Lung (tissue), 11 donors: ENCODE measurements at regions not wholly inside any gene's neighbourhood (a gene's known extent, or its start where the extent isn't known, plus 50 kb on each side); places are given as distances from the start of the nearest gene placed in this dataset.

ENCODE experiments used
- ATAC-seq: fragments of 200-7000 bp; cut with Tn5 transposase; one replicate; pipeline ENCODE4 v1.9.1; 2020; ENCODE audit warnings: moderate number of reproducible peaks; ENCODE audit not compliant: insufficient read depth, low FRiP score
- DNase-seq, 3 donors: peaks; one replicate each; pipeline ENCODE4 v3.0.0-alpha.2; 2013 to 2017
- H3K27ac ChIP-seq, 2 donors: one replicate each; pipeline ENCODE4 v1.5.1; 2013; ENCODE audit warnings: mild to moderate bottlenecking in 2 of 2, moderate library complexity in 2 of 2, control low read depth in 1 of 2, inconsistent platforms in 1 of 2, low read depth in 1 of 2, low read length in 1 of 2
- H3K27me3 ChIP-seq, 3 donors: one replicate each; pipeline ENCODE4 v1.5.1; 2013; ENCODE audit warnings: low read length in 2 of 3; ENCODE audit not compliant: control insufficient read depth in 3 of 3, insufficient read depth in 3 of 3
- H3K36me3 ChIP-seq, 4 donors: one replicate each; pipeline ENCODE4 v1.5.1; 2013; ENCODE audit warnings: low read length in 4 of 4, mild to moderate bottlenecking in 1 of 4, moderate library complexity in 1 of 4; ENCODE audit not compliant: control insufficient read depth in 4 of 4, insufficient read depth in 4 of 4
- H3K4me1 ChIP-seq, 5 donors: one replicate each; pipeline ENCODE4 v1.5.1; 2013; ENCODE audit warnings: low read length in 5 of 5, mild to moderate bottlenecking in 2 of 5, moderate library complexity in 1 of 5; ENCODE audit not compliant: control insufficient read depth in 5 of 5, insufficient read depth in 5 of 5
- H3K4me3 ChIP-seq: one replicate; pipeline ENCODE4 v1.5.1; 2013; ENCODE audit warnings: mild to moderate bottlenecking, control low read depth, moderate library complexity
- H3K9ac ChIP-seq, 2 donors: one replicate each; pipeline ENCODE4 v1.5.1; 2013; ENCODE audit warnings: low read length in 2 of 2, control low read depth in 1 of 2; ENCODE audit not compliant: insufficient read depth in 1 of 2
- H3K9me3 ChIP-seq, 4 donors: one replicate each; pipeline ENCODE4 v1.5.1; 2013; ENCODE audit warnings: low read length in 3 of 4, mild to moderate bottlenecking in 1 of 4, moderate library complexity in 1 of 4; ENCODE audit not compliant: control insufficient read depth in 4 of 4, insufficient read depth in 3 of 4
- WGBS, 2 donors: extraction: QIAGEN DNeasy Blood & Tissue Kit; methylation state at CpG; one replicate each; pipeline ENCODE4 v1.1.7; 2013; 5-methylcytosine and 5-hydroxymethylcytosine counted together
- TF ChIP-seq, protein P1 (sequence below): IDR thresholded peaks from 2 replicates; pipeline ENCODE4 v1.5.1; 2012; ENCODE audit warnings: mild to moderate bottlenecking; ENCODE audit errors: control extremely low read depth, extremely low read depth
- donor health status: control.
- donor health status: control.
- donor health status: Bipolar disorder and iron deficiency.
- donor health status: healthy.
- donor health status: DM: yes; HTN: yes; CAD: no.

GRCh38 chr3:64398476-64398875 lies 173.2 kb upstream of the PRICKLE2 start:
- ATAC-seq (no peak), DNase-seq (no peak)
- no peak overlapping the region for H3K9ac ChIP-seq
- H3K27me3 ChIP-seq, result no peaks in the 10 kb centered on the region
- peaks cover 0 to 15% (median 4%) of the 10 kb centered on the region in 5 donors for H3K4me1 ChIP-seq
- H3K27ac ChIP-seq, result no peak overlapping the region
- WGBS, 2 donors, result 75 to 84% methylated on average over 4 of the region's 4 CpGs
- H3K36me3 ChIP-seq, result peaks cover 0 to 3% (median 0%) of the 10 kb centered on the region in 4 donors
- no peak overlapping the region for H3K4me3 ChIP-seq
- TF ChIP-seq, protein P1, sequence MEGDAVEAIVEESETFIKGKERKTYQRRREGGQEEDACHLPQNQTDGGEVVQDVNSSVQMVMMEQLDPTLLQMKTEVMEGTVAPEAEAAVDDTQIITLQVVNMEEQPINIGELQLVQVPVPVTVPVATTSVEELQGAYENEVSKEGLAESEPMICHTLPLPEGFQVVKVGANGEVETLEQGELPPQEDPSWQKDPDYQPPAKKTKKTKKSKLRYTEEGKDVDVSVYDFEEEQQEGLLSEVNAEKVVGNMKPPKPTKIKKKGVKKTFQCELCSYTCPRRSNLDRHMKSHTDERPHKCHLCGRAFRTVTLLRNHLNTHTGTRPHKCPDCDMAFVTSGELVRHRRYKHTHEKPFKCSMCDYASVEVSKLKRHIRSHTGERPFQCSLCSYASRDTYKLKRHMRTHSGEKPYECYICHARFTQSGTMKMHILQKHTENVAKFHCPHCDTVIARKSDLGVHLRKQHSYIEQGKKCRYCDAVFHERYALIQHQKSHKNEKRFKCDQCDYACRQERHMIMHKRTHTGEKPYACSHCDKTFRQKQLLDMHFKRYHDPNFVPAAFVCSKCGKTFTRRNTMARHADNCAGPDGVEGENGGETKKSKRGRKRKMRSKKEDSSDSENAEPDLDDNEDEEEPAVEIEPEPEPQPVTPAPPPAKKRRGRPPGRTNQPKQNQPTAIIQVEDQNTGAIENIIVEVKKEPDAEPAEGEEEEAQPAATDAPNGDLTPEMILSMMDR, result no peak
- H3K9me3 ChIP-seq, result no peaks in the 10 kb centered on the region

- H3K36me3 ChIP-seq, result peaks cover 0 to 2% (median 0%) of the 10 kb centered on the region in 4 donors
- ATAC-seq (no peak), DNase-seq (no peak)
- no peak overlapping the region for H3K9ac ChIP-seq
- peaks cover 0 to 15% (median 4%) of the 10 kb centered on the region in 5 donors for H3K4me1 ChIP-seq
- no peak overlapping the region for H3K27ac ChIP-seq
- 90 to 92% methylated on average over 5 of the region's 5 CpGs for WGBS, 2 donors
- no peaks in the 10 kb centered on the region for H3K27me3 ChIP-seq
- TF ChIP-seq, protein P1, result no peak
- no peak overlapping the region for H3K4me3 ChIP-seq
- H3K9me3 ChIP-seq, result no peaks in the 10 kb centered on the region
These were observed 172.7 kb upstream of the PRICKLE2 start for GRCh38 chr3:64398006-64398405.

DNA sequence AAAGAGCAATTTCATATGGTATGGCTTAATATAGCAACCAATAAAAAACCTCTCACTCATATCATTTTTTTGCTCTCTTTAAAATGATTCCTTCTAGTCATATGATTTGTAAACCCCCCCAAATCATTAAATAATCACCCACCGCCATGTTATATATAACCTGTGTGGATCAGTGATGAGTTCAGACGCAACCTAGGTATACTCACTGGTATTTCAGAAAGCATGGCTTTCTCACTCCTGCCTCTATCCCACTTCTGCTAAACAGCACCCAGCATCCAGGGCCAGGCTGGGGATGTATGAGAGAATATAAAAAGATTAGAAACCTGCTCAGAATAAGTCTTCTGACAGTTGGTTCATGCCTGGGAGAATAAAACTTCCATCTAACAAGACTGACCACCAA lies 172.3 kb upstream of the PRICKLE2 start:
- Histone ChIP-seq H3K9ac (peak overlapping the region in 1 of 2 donors; percentile 39), H3K4me1 (peaks cover 0 to 15% (median 4%) of the 10 kb centered on the region in 5 donors), H3K27ac (no peak overlapping the region), H3K4me3 (no peak overlapping the region), H3K36me3 (no peaks in the 10 kb centered on the region), H3K9me3 (no peaks in the 10 kb centered on the region), H3K27me3 (no peaks in the 10 kb centered on the region)
- TF ChIP-seq, protein P1, result no peak
- no peak for DNase-seq
- no peak for ATAC-seq
- WGBS, 2 donors, result 95 to 96% methylated on average over 2 of the region's 2 CpGs

DNA sequence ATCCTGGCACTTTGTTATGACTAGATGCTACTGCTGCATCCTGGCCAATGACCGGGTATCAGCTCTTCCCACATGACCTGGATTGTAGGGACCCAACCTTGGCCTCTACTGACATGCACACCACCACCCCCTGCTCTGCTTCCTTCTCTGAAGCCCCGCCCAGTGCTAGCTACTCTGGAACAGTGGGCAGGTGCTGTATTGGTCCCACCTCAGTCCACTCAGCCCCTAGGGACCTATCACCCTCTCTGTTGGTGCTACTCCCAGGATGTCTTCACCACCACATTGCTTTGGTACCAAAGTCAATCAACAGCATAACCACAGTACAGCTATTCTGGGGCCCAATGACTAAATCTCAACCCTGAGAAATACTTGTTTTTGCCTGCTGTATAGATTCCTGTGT lies 170.2 kb upstream of the PRICKLE2 start:
- Histone ChIP-seq H3K27ac (no peak overlapping the region), H3K9me3 (no peaks in the 10 kb centered on the region), H3K36me3 (no peaks in the 10 kb centered on the region), H3K27me3 (no peaks in the 10 kb centered on the region), H3K4me3 (no peak overlapping the region), H3K4me1 (peaks cover 0 to 11% (median 4%) of the 10 kb centered on the region in 5 donors), H3K9ac (no peak overlapping the region)
- ATAC-seq (no peak), DNase-seq (no peak)
- TF ChIP-seq, protein P1, result no peak
- 88 to 94% methylated on average over 2 of the region's 2 CpGs for WGBS, 2 donors
